ENCODE measurements at regions not wholly inside any gene's neighbourhood (a gene's known extent, or its start where the extent isn't known, plus 50 kb on each side); places are given as distances from the start of the nearest gene placed in this dataset.
"Not testable (repeated sequence)": the region's sequence is repeated elsewhere in the genome, so short reads cannot be mapped to it uniquely, and the experiment has no call there.

DNA sequence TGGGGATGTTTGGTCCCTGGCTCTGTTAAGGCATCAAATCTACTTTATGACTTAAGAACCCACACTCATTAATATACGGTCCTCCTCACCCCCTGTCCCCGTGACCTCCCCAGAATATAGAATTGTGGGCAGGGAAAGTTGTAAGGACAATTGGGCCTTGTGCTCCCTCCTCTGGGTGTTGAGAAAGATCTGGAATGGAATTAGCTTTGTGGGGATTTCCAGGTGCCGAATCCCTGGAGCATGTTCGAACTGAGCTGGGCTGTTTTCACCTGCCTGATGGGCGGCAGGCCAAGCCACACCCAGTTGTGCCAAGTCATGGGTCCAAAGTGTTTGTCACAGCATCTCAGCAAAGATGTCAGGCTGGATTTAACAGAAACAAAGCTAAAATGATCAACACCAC lies 349.3 kb upstream of the KLF3 start:
- DNase-seq: no peak

DNA sequence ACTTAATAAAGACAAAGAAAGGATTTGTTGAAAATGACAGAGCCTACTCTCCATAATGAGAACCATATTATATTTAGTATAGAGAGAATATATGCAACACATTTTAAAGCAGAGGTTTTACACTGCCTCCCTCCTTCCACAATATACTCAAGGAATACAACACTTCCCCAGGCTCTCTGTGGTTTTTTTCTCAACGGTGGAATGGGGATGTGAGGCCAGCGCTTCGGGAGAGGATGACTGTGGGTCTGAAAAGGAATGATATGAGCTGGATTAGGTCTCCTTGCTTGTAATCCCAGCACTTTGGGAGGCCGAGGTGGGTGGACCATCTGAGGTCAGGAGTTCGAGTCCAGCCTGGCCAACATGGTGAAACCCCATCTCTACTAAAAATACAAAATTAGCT lies 348.7 kb upstream of the KLF3 start:
- DNase-seq: no peak

DNA sequence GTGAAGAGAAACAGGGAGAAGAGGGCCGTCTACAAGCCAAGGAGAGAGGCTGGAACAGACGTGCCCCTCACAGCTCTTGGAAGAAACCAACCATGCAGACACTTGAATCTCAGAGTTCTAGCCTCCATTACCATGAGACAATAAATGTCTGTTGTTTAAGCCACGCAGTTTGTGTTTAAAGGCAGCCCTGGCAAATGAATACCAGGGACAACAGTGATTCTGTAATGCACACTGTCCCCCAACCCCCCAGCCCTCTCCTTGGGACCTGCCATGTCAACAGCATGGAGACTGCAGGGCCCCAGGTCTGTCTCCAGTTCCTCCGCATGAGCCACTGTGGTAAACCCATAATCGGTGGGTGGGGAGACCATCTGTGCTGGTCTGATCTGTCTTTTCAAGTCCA lies 348.0 kb upstream of the KLF3 start:
- no peak for DNase-seq

DNA sequence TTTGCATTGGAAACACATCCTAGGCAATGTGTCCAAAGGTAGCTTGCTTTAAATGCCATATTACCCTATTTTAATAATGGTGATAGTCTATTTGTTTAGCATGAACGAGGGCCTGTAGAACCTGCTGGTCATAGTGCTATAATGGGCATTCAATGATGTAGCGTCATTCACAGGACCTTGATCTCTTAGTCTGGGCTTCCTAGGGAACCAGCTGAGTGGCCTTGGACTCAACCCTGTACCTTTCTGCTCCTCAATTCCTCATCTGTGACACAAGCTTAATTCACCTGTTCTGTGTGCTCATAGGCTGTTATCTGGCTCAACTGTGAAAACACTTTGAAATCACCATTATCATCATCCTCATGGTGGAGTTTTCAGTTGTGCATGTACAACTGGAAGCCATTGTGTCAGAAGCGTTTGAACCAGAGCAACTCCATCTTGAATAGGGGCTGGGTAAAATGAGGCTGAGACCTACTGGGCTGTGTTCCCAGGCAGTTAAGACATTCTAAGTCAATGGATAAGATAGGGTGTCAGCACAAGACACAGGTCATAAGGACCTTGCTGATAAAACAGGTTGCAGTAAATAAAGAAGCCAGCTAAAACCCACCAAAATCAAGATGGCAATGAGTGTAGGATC lies 346.8 kb upstream of the KLF3 start:
- DNase-seq: no peak

DNA sequence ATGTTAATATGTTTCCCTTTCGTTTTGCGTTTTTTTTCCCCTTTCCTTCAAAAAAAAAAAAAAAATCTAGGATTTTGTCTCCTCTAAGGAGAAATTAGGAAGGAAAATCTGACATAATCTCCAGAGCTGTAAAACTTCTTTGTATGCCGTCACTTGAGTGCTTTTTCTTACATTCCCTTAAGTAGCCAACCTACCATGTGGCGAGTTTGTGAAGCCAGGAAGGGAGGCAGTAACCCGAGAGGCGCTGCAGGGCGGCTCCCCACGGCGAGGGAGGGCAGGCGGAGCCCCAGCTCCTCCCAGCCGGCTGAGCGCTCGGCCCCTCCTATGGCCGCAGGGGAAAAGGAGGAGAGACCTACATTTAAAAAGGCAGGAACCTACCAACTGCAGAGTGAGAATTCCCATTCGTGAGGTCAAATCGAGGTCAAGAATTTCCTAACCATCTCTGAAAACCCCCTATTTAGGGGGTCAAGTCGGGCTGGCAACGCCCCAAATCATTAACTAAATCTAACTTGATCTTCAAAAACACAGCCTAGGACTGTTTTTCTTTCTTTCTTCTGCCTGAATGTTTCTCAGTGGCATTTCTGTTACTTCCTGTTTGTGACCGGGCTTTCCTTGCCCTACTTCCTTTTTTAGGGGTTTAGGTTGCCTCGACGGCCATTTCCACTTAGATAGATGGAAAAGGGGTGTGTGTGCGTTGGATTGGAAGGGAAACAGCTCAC lies 345.1 kb upstream of the KLF3 start:
- peak; percentile 74 for DNase-seq

DNA sequence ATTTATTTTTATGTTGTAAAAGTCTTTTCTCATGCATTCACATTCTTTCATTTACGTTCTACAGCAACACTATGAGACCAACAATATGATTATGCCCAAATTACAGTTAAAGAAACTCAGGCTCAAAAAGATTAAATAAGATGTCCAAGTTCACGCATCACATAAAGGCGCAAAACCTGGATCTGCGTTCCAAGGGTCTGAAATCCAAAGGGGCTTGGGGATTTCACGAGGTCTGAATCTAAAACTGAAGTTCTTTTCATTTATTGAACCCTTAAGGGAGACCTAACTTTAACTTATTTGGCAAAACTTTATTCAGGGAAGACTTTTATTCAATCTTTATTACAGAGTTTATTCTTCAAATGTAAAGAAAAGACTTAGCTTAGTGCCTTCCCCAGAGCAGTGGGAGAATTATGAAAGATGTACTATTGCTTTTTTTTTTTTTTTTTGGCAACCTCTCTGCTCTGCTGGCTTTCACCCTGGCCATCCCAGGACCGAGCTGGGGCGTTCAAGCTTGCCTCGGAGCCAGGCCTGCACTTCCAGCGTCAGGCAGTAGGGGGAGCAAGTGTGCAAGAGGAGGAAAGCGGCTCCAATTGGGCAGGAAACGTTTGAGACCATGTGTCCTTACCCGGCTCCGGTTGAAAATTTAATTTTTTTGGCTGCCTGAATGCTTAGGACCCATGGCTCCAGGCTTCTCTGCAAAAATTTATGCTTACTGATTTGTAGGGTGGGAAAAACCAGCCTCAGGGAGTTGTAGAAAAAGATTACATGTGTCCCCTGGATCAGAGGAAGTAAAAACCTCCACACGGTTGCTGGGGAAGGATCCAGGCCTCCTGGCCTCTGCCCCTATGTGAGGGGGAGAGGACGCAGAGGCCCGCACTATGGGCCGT lies 344.3 kb upstream of the KLF3 start:
- peak; percentile 72 for DNase-seq

DNA sequence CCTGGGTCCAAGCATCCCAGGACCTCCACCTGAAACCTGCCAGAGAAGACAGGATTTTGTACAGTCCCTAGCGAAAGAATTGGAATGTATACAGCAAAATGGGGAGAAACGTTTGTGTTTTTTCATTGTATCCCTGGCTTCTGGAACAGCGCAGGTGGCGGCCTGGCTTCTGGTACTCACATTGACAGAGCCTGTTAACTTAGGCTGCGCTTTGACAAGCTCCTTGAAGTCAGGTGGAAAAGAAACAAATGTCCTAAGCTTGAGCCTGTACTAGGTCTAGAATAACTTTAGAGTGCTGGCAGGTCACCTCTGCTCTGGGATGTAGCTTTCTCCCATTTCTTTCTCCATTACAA lies 343.7 kb upstream of the KLF3 start:
- DNase-seq: no peak

DNA sequence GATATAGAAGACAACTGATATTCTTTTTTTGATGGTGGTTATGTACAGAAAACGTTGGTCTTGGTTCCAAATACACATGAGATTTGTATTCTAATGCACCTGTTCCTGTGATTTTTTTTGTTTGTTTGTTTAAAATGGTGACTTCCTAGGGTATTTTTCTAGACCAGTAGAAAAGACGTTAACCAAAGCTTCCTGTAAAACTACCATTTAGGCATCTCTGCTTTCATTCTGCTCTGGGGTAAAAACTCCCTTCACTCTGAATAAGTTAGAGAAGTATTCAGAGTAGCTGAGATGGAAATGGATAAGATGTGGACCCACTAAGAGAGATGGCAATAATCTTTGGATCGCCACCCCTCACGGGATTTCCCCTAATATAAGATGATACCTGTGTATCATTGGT lies 343.2 kb upstream of the KLF3 start:
- DNase-seq: no peak

DNA sequence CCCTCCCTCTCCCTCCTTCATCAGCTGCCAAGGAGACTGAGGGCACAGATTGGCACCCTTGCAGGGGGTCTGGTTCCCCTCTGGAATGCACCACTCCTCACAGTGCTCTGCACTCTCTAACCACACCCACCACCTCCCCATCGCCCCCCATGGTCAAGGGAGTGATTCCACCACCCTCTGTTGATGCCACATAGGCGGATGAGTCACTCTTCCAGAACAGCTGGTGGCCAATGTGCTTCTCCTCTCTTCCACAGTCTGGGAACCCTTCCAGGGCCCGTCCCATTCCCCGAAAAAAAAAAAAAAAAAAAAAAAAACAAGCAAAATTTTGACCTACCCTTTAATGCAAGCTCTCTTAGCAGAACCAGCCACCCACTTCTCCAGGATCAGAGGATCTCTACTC lies 341.3 kb upstream of the KLF3 start:
- DNase-seq: no peak

DNA sequence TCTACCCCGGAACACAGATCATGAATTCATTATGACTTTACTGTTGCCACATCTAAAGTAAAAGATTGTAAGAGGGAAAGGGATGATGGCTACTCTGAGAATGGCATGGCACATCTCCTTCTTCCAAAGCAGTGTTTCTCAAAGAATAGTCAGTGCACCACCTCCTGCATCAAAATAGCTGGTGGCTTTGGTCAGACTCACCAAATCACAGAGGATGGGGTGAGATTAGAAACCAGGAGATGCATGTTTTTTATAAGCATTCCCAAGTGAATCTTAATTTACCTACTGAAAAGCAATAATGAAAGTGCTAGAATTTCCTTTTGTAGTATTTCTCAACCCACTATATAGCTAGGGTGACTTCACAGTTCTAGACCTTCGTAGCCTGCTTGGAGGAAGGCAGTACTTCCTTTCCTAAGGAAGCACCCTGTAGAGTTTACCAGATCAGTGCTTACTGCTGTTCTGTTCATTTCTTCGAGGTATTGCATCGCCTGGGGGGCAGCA lies 340.8 kb upstream of the KLF3 start:
- DNase-seq: no peak

DNA sequence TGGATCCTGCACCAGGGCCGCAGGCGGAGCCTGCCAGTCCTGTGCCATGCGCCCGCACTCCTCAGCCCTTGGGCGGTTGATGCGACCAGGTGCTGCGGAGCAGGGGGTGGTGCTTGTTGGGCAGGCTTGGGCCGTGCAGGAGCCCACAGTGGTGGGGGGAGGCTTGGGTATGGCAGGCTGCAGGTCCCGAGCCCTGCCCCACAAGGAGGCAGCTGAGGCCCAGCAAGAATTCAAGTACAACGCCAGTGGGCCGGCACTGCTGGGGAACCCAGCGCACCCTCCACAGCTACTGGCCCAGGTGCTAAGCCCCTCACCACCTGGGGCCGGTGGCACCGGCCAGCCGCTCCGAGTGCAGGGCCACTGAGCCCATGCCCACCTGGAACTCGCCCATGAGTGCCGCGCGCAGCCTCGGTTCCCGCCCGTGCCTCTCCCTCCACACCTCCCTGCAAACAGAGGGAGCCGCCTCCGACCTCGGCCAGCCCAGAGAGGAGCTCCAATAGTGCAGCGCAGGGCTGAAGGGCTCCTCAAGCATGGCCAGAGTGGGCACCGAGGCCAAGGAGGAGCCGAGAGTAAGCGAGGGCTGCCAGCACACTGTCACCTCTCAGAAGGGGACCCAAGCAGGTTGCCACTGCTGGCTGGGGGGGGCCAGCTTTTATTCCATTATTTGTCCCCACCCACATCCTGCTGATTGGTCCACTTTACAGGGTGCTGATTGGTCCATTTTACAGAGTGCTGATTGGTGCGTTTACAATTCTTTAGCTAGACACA lies 339.0 kb upstream of the KLF3 start:
- no peak for DNase-seq

DNA sequence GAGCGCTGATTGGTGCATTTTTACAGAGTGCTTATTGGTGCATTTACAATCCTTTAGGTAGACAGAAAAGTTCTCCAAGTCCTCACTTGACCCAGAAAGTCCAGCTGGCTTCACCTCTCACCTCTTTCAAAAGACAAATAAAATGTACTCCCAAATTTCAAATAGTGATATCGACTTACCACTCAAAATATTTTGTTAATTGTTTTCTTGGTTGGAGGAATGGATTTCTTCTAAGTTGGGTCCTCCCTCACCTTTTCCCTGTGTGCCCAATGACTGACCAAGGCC lies 338.4 kb upstream of the KLF3 start:
- DNase-seq: no peak

DNA sequence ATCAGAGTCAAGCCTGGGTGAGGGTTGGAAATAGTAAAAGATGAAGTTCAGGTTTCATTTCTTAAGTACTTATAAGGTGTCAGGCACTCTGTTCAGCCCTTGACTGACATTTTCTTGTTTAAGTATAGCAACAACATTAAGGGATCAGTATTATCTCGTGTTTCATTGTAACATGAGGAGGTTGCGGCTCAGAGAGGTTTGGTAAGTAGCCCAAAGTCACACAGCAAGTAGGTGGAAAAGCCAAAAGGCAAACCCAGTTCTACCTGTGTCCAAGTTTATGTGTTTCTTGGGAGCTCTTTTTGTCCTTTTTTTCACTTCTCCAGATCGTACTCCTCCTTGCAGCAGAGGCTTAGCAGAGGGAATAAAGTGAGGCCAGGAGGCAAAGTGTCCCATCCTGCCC lies 337.5 kb upstream of the KLF3 start:
- DNase-seq: no peak

DNA sequence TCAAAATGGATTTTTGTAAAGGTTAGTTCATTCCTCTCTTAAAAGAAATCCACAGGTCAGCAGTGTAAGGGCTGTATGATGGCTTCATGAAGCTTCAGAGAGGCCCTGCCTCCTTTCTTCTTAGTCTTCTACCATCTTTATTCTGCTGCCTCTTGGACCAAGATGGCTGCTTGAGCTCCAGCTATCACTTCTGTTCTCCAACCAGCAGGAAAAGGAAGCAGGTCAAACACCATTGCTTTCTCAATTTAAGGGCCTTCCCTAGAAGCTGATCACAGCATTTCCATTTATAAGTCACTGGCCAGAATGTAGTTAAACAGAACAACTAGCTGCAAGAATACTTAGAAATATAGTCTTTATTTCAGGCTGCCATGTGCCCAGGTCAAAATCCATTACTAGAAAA lies 336.8 kb upstream of the KLF3 start:
- DNase-seq: no peak

DNA sequence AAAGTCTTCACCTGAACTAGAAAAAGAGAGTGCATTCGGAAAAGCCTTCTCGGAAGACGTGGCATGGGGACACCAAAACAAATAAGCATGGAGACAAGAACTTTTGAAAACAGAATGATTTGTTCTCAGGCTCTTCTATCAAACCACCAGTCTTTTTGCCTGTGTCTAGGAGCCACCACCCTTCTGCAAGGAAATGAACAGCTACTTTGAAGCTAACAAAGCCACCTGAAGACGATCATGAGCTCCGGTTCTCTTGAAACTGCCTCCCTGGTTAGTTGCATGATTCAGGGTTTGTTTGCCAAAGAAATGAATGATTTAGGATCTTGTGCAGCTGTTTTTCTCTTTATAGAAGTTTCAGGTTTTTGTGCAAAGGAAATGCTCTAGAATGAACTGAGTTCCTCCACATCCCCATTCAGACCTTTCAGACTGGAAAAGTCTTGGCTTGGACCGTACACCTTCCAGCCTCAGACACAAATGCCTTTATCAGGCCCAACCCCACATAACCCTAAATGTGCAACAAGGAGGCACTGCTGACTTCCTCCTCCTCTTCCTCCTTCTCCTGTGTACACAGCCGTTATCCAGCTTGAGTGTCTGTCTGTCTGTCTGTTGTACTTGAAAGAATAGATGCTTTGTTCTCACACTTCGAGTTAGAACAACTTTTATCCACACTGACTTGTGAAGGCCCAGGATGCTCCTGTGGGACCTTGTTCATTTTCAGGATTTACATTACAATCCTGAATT lies 334.8 kb upstream of the KLF3 start:
- DNase-seq: no peak

DNA sequence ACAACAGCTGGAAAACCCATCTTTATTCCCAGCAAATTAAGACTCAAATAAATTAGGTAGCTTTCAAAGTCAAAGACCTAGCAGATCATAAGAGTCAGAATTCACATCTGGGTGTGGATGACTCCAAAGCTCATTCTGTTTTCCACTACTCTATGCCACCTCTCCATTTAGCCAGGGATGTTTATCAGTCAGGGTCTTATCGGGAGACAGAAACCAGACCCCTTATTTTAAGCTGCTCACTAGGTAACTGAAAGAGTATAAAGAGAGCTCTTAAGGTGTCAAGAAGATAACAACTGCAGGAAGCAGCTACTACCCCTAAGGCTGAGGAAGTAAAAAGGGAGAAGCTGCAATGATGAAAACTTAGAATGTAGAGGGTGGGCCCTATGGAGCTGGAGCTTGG lies 333.7 kb upstream of the KLF3 start:
- no peak for DNase-seq

DNA sequence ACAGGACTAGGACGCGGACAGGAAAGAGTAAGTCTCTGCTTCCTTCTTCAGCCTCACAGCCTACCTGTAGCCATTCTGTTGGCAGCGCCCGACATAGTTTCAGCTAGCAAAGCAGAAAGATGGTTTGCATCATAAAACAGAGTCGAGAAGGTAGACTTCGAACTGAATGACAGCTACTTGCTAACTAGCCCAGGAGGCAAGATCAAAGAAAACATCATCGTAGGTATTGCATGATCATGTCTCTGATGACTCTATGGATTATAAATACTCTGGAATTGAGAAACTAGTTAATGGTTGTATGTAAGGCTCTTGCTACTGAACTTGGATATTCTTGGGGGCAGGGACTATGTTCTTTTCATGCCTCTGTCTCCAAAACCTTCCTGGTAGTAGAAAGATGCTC lies 333.1 kb upstream of the KLF3 start:
- no peak for DNase-seq

DNA sequence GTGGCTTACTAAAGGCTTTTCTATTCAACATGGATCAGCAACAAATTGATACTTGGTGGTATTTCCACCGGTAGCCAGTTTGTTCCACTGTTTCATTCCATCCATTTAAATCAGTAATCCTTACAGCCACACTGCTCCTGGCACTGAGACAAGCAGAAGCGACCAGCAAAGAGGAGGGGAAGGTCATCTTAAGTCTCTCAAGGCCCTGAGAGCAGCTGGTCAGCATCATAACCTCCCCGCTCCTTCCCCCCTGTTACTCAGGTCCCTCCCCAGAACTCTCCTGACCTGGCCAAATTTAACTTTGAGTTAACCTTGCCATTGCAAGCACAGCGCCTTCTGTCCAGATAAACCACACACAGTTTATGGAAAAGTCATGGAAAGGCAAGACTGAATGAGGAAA lies 331.3 kb upstream of the KLF3 start:
- DNase-seq: no peak

DNA sequence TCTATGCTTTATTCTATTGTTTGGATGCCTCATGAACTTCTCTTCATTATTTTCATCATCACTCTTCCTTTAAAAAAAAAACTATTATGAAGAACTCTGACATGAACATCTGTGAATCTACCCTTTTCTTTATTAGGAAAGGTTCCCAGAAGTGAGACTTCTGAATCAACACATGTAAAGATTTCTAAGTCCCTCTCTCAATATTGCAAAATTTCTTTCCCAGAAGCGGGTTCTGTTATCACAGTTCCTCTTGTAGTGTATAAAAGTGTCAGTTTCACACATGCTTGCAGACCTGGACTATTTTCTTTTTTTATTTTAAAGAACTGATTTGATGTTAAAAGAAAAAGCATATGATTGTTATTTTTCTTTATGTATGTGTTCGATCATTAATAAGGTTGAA lies 330.8 kb upstream of the KLF3 start:
- DNase-seq: no peak

DNA sequence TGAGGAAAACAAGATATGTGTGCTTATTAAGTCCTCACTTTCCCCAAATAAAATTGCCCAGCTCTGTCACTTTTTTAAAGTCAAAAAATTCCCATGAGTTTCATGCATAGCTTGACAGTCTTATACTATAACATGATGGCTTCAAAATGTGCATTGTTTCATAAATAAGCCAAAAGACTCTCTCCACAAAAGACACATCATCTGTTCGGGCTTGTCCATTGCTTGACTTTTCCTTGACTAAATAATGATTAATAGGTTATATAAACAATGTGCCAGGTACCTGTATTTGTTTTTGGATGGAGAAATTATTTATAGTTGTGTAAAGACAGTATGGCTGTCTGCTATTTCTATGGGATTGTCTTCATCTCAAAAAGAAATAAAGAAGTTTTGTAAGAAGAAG lies 329.2 kb upstream of the KLF3 start:
- DNase-seq: no peak

DNA sequence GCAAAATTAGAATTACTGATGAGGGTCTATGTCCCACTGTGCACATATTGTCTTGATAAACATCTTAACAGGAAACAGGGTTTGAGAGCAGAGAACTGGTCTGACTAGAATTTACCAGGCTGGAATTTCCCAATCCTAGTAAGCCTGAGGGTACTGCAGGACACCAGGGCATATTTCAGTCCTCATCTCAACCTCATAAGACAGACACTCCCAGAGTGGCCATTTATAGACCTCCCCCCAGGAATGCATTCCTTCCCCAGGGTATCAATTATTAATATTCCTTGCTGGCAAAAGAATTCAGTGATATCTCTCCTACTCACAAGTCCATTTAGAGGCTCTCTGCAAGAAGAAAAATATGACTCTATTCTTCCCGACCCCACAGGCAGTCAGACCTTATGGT lies 325.1 kb upstream of the KLF3 start:
- DNase-seq: not testable (repeated sequence)

DNA sequence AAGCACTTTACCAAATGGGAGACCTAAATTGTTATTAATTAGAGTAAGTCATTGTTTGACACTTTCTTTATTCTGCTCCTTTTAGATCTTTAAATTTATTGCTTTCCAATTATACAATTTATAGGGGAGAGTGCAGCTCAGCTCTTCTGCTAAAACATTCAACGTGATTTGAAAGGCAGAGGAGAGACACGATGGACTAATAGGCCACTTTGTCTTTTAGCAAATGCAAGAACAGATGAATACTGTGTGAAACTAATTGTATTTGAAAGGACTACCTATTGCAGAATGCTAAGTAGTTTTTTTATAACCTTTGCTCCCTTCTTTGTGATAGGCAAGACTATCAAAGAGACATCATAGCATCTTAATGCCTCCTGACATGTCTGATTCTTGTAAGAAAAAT lies 320.4 kb upstream of the KLF3 start:
- DNase-seq: no peak

DNA sequence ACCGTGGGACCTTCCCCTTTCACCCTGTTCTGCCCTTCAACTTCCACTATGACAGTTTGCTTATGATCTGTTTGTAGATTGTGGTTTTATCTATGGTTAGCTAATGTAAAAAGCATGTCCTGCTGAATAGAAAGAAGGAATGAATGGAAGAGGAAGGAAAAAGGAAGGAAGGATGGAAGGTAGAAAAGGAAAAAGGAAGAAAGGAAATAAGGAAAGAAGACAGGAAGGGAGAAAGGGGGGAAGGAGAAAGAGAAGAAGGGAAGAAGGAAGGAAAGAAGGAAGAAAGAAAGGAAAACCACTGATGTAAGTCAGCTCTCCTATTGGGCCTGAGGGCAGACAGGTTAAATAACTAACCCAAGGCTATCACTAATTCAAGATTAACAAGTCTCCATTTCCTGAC lies 319.1 kb upstream of the KLF3 start:
- DNase-seq: no peak
